ENCODE measurements at regions not wholly inside any gene's neighbourhood (a gene's known extent, or its start where the extent isn't known, plus 50 kb on each side); places are given as distances from the start of the nearest gene placed in this dataset.

GRCh38 chr1:69410893-69411292 lies 156.8 kb upstream of the LRRC7 start:
- ChIA-PET CTCF (no interaction called here), POLR2A (no interaction called here)
- no peak for DNase-seq (ENCODE audit: extremely low spot score)
- TF ChIP-seq FOXK2 (IDR thresholded peaks at IDR 0.05), result no peak
- no peak for TF ChIP-seq ZNF384 (IDR thresholded peaks at IDR 0.05)
- TF ChIP-seq TARDBP (IDR thresholded peaks at IDR 0.05), result no peak
- TF ChIP-seq ELF4 (IDR thresholded peaks at IDR 0.05), result no peak
- no peak for TF ChIP-seq FOXM1 (IDR thresholded peaks at IDR 0.05; ENCODE audit: borderline replicate concordance)
- TF ChIP-seq SP1 (IDR thresholded peaks at IDR 0.05), result no peak
- TF ChIP-seq SUZ12 (IDR thresholded peaks at IDR 0.05), result no peak
- TF ChIP-seq FOXA1 (IDR thresholded peaks at IDR 0.05), result no peak
- TF ChIP-seq PKNOX1 (IDR thresholded peaks at IDR 0.05), result no peak
- no peak for TF ChIP-seq BHLHE40 (IDR thresholded peaks at IDR 0.05; ENCODE audit: borderline replicate concordance)
- TF ChIP-seq LEF1 (IDR thresholded peaks at IDR 0.05; ENCODE audit: borderline replicate concordance), result no peak

GRCh38 chr1:69411617-69412016 lies 156.1 kb upstream of the LRRC7 start:
- POLR2A ChIA-PET, result no interaction called here
- no peak for DNase-seq (ENCODE audit: extremely low spot score)
- TF ChIP-seq BHLHE40 (IDR thresholded peaks at IDR 0.05; ENCODE audit: borderline replicate concordance) (no peak), FOXA1 (IDR thresholded peaks at IDR 0.05) (no peak), CTBP1 (IDR thresholded peaks at IDR 0.05; ENCODE audit: borderline replicate concordance) (no peak), ARNT (IDR thresholded peaks at IDR 0.05) (no peak), FOXM1 (IDR thresholded peaks at IDR 0.05; ENCODE audit: borderline replicate concordance) (no peak), SUZ12 (IDR thresholded peaks at IDR 0.05) (no peak), SP1 (IDR thresholded peaks at IDR 0.05) (no peak), LEF1 (IDR thresholded peaks at IDR 0.05; ENCODE audit: borderline replicate concordance) (no peak), L3MBTL2 (conservative IDR thresholded peaks at IDR 0.05) (no peak), TARDBP (IDR thresholded peaks at IDR 0.05) (no peak), PKNOX1 (IDR thresholded peaks at IDR 0.05) (no peak), ZNF384 (IDR thresholded peaks at IDR 0.05) (no peak), ELF4 (IDR thresholded peaks at IDR 0.05) (no peak), NFRKB (IDR thresholded peaks at IDR 0.05) (no peak), HDGF (IDR thresholded peaks at IDR 0.05; ENCODE audit: borderline replicate concordance) (no peak)
- CTCF ChIA-PET, result no interaction called here

GRCh38 chr1:69413129-69413528 lies 154.6 kb upstream of the LRRC7 start:
- TF ChIP-seq SUZ12 (IDR thresholded peaks at IDR 0.05), result no peak
- no peak for TF ChIP-seq SP1 (IDR thresholded peaks at IDR 0.05)
- TF ChIP-seq CTBP1 (IDR thresholded peaks at IDR 0.05; ENCODE audit: borderline replicate concordance), result no peak
- no peak for TF ChIP-seq HDGF (IDR thresholded peaks at IDR 0.05; ENCODE audit: borderline replicate concordance)
- TF ChIP-seq FOXA1 (IDR thresholded peaks at IDR 0.05), result no peak
- ChIA-PET POLR2A (no interaction called here), CTCF (no interaction called here)
- DNase-seq (ENCODE audit: extremely low spot score), result no peak

- TF ChIP-seq NFRKB (IDR thresholded peaks at IDR 0.05) (no peak), SP1 (IDR thresholded peaks at IDR 0.05) (no peak), FOXM1 (IDR thresholded peaks at IDR 0.05; ENCODE audit: borderline replicate concordance) (no peak), ELF4 (IDR thresholded peaks at IDR 0.05) (no peak), FOXA1 (IDR thresholded peaks at IDR 0.05) (no peak)
- ChIA-PET POLR2A (no interaction called here), CTCF (no interaction called here)
- DNase-seq (ENCODE audit: extremely low spot score), result no peak
These were observed 153.1 kb upstream of the LRRC7 start for GRCh38 chr1:69414574-69414973.

GRCh38 chr1:69421286-69421685 lies 146.4 kb upstream of the LRRC7 start:
- DNase-seq (ENCODE audit: extremely low spot score), result no peak
- TF ChIP-seq FOXK2 (IDR thresholded peaks at IDR 0.05) (no peak), ELF4 (IDR thresholded peaks at IDR 0.05) (no peak), ARNT (IDR thresholded peaks at IDR 0.05) (no peak), FOXA1 (IDR thresholded peaks at IDR 0.05) (no peak), TARDBP (IDR thresholded peaks at IDR 0.05) (no peak), L3MBTL2 (conservative IDR thresholded peaks at IDR 0.05) (no peak), LEF1 (IDR thresholded peaks at IDR 0.05; ENCODE audit: borderline replicate concordance) (no peak)
- ChIA-PET CTCF (no interaction called here), POLR2A (no interaction called here)

- POLR2A ChIA-PET, result no interaction called here
- CTCF ChIA-PET, result no interaction called here
- TF ChIP-seq FOXK2 (IDR thresholded peaks at IDR 0.05), result no peak
- no peak for TF ChIP-seq SP1 (IDR thresholded peaks at IDR 0.05)
- no peak for TF ChIP-seq FOXA1 (IDR thresholded peaks at IDR 0.05)
- no peak for TF ChIP-seq NFRKB (IDR thresholded peaks at IDR 0.05)
- no peak for TF ChIP-seq ARNT (IDR thresholded peaks at IDR 0.05)
- TF ChIP-seq PKNOX1 (IDR thresholded peaks at IDR 0.05), result no peak
- no peak for TF ChIP-seq HDGF (IDR thresholded peaks at IDR 0.05; ENCODE audit: borderline replicate concordance)
- no peak for TF ChIP-seq TARDBP (IDR thresholded peaks at IDR 0.05)
- TF ChIP-seq LEF1 (IDR thresholded peaks at IDR 0.05; ENCODE audit: borderline replicate concordance), result no peak
- no peak for TF ChIP-seq ZNF384 (IDR thresholded peaks at IDR 0.05)
- TF ChIP-seq SUZ12 (IDR thresholded peaks at IDR 0.05), result no peak
- no peak for TF ChIP-seq FOXM1 (IDR thresholded peaks at IDR 0.05; ENCODE audit: borderline replicate concordance)
- no peak for DNase-seq (ENCODE audit: extremely low spot score)
These were observed 141.9 kb upstream of the LRRC7 start for GRCh38 chr1:69425871-69426270.

- DNase-seq (ENCODE audit: extremely low spot score), result no peak
- CTCF ChIA-PET, result no interaction called here
- POLR2A ChIA-PET, result no interaction called here
- no peak for TF ChIP-seq ARNT (IDR thresholded peaks at IDR 0.05)
- TF ChIP-seq SP1 (IDR thresholded peaks at IDR 0.05), result no peak
- TF ChIP-seq LEF1 (IDR thresholded peaks at IDR 0.05; ENCODE audit: borderline replicate concordance), result no peak
- no peak for TF ChIP-seq FOXM1 (IDR thresholded peaks at IDR 0.05; ENCODE audit: borderline replicate concordance)
- no peak for TF ChIP-seq SUZ12 (IDR thresholded peaks at IDR 0.05)
- no peak for TF ChIP-seq FOXK2 (IDR thresholded peaks at IDR 0.05)
- no peak for TF ChIP-seq BHLHE40 (IDR thresholded peaks at IDR 0.05; ENCODE audit: borderline replicate concordance)
- TF ChIP-seq FOXA1 (IDR thresholded peaks at IDR 0.05), result no peak
- TF ChIP-seq PKNOX1 (IDR thresholded peaks at IDR 0.05), result no peak
- TF ChIP-seq L3MBTL2 (conservative IDR thresholded peaks at IDR 0.05), result no peak
- TF ChIP-seq ZNF384 (IDR thresholded peaks at IDR 0.05), result no peak
These were observed 141.3 kb upstream of the LRRC7 start for GRCh38 chr1:69426401-69426800.

Measured in HEK293T (cell line).